Adrenal gland (tissue), 9 donors: ENCODE measurements at regions not wholly inside any gene's neighbourhood (a gene's known extent, or its start where the extent isn't known, plus 50 kb on each side); places are given as distances from the start of the nearest gene placed in this dataset.

Experiments
- DNase-seq, 7 donors: peaks; one replicate each; pipeline ENCODE4 v3.0.0-alpha.2; 2019 to 2020
- H3K27ac ChIP-seq, 5 donors: fragments of 200-600 bp; sonication (generic) in 4 of 5; 1 replicate in 3 of 5; 2 replicates in 2 of 5; pipeline versions ENCODE4 v1.5.1 to v1.8.0; 2016 to 2020; ENCODE audit warnings: mild to moderate bottlenecking in 1 of 5
- H3K27me3 ChIP-seq: fragments of 200-600 bp; 2 replicates; pipeline ENCODE4 v1.8.0; 2021
- H3K36me3 ChIP-seq, 2 donors: fragments of 200-600 bp; replicated peaks in 1 of 2; 1 replicate in 1 of 2; 2 replicates in 1 of 2; pipeline versions ENCODE4 v1.5.1 to v1.8.0; 2018 to 2022
- H3K4me1 ChIP-seq, 2 donors: fragments of 200-600 bp; replicated peaks in 1 of 2; 1 replicate in 1 of 2; 2 replicates in 1 of 2; pipeline versions ENCODE4 v1.5.1 to v1.8.0; 2018 to 2021
- H3K4me3 ChIP-seq, 4 donors: fragments of 200-600 bp; sonication (generic) in 3 of 4; one replicate each; pipeline ENCODE4 v1.5.1; 2016 to 2018
- H3K9me3 ChIP-seq, 3 donors: fragments of 200-600 bp; sonication (generic) in 1 of 3; replicated peaks in 1 of 3; 1 replicate in 2 of 3; 2 replicates in 1 of 3; pipeline versions ENCODE4 v1.5.1 to v1.8.0; 2016 to 2021
- CTCF ChIP-seq, 6 experiments: fragments of 450-650 bp in 4 of 6; fragments of 200-600 bp in 2 of 6; sonication (generic) in 1 of 6; IDR thresholded peaks; 1 replicate in 5 of 6; 2 replicates in 1 of 6; pipeline versions ENCODE4 v1.5.1 to v1.8.0; 2016 to 2021; ENCODE audit warnings: antibody characterized with exemption in 6 of 6, mild to moderate bottlenecking in 2 of 6, moderate library complexity in 1 of 6
- POLR2A ChIP-seq, 2 donors: fragments of 450-650 bp; IDR thresholded peaks; one replicate each; pipeline ENCODE4 v1.6.1; 2017; ENCODE audit warnings: antibody characterized with exemption in 2 of 2, mild to moderate bottlenecking in 2 of 2, moderate library complexity in 1 of 2
- WGBS, 4 donors: extraction: QIAGEN DNeasy Blood & Tissue Kit in 2 of 4; methylation state at CpG; one replicate each; pipeline versions ENCODE4 v1.1.5 to v1.1.7; 2013 to 2017; 5-methylcytosine and 5-hydroxymethylcytosine counted together
- intact Hi-C, 2 donors: fragments of 100-400 bp; cut with DNase I; formaldehyde crosslinking; loops; one replicate each; pipeline versions ENCODE4 v1.14.1 to v1.15.0; 2022 to 2023
- donor health status: healthy with polysubstance abuse.
- donor health status: Bipolar disorder and iron deficiency.
- donor health status: DM: yes; HTN: yes; CAD: no.
- donor health status: DM: no; HTN: no; CAD: no.
- donor health status: DM: no; HTN: no; CAD: no.

- TF ChIP-seq POLR2A (IDR thresholded peaks at IDR 0.05) (no peak), CTCF (IDR thresholded peaks at IDR 0.05) (no peak)
- no peaks in the 10 kb centered on the region for H3K9me3 ChIP-seq
- no peak overlapping the region for H3K27ac ChIP-seq
- no peak overlapping the region for H3K4me3 ChIP-seq
- 73 to 86% (median 76%) methylated on average over 4 of the region's 4 CpGs for WGBS, 4 donors
- intact Hi-C loops, result no loop called here
- no peaks in the 10 kb centered on the region for H3K27me3 ChIP-seq
- DNase-seq, result no peak
- H3K36me3 ChIP-seq, result no peaks in the 10 kb centered on the region
- no peaks in the 10 kb centered on the region for H3K4me1 ChIP-seq
These were observed 179.9 kb downstream of the ATPSCKMT start for GRCh38 chr5:10069637-10070313.

DNA sequence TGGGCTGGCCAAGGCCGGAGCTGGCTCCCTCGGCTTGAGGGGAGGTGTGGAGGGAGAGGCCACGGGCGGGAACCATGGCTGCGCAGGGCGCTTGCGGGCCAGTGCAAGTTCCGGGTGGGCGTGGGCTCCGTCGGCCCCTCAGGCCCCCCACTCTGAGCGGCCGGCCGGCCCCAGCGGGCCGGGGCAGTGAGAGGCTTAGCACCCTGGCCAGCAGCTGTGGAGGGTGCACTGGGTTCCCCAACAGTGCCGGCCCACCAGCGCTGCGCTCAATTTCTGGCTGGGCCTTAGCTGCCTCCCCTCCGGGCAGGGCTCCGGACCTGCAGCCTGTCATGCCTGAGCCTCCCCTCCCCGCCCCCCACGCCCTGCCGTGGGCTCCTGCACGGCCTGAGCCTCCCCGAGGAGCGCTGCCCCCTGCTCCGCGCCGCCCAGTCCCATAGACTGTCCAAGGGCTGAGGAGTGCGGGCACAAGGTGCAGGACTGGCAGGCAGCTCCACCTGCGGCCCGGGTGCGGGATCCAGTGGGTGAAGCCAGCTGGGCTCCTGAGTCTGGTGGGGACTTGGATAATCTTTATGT lies 184.2 kb downstream of the ATPSCKMT start:
- DNase-seq, result no peak
- intact Hi-C loops, result no loop called here
- Histone ChIP-seq H3K4me1 (no peaks in the 10 kb centered on the region), H3K9me3 (no peaks in the 10 kb centered on the region), H3K36me3 (no peaks in the 10 kb centered on the region), H3K27ac (no peak overlapping the region), H3K4me3 (no peak overlapping the region), H3K27me3 (no peaks in the 10 kb centered on the region)
- TF ChIP-seq POLR2A (IDR thresholded peaks at IDR 0.05), result no peak
- 92 to 98% (median 96%) methylated on average over 8 to 34 of the region's 34 CpGs for WGBS, 4 donors

- 63 to 69% (median 68%) methylated on average over 8 of the region's 8 CpGs for WGBS, 4 donors
- intact Hi-C loops, result no loop called here
- H3K27me3 ChIP-seq, result no peaks in the 10 kb centered on the region
- DNase-seq, result peak in 4 of 7 donors; percentile 8 to 22 (median 14)
- H3K36me3 ChIP-seq, result no peaks in the 10 kb centered on the region
- H3K4me1 ChIP-seq, result no peaks in the 10 kb centered on the region
- no peak overlapping the region for H3K27ac ChIP-seq
- no peak overlapping the region for H3K4me3 ChIP-seq
- H3K9me3 ChIP-seq, result no peaks in the 10 kb centered on the region
- TF ChIP-seq POLR2A (IDR thresholded peaks at IDR 0.05), result no peak
- TF ChIP-seq CTCF (IDR thresholded peaks at IDR 0.05), result no peak
These were observed 185.0 kb downstream of the ATPSCKMT start for GRCh38 chr5:10064546-10065195.

GRCh38 chr5:10063997-10064396 lies 185.7 kb downstream of the ATPSCKMT start:
- Histone ChIP-seq H3K4me3 (no peak overlapping the region), H3K27ac (no peak overlapping the region), H3K27me3 (no peaks in the 10 kb centered on the region), H3K9me3 (no peaks in the 10 kb centered on the region), H3K4me1 (no peaks in the 10 kb centered on the region), H3K36me3 (no peaks in the 10 kb centered on the region)
- TF ChIP-seq CTCF (IDR thresholded peaks at IDR 0.05) (no peak), POLR2A (IDR thresholded peaks at IDR 0.05) (no peak)
- WGBS, 4 donors, result 56 to 76% (median 63%) methylated on average over 12 of the region's 12 CpGs
- intact Hi-C loops, result no loop called here
- no peak for DNase-seq
